HL-60 (cell line): ENCODE measurements at regions not wholly inside any gene's neighbourhood (a gene's known extent, or its start where the extent isn't known, plus 50 kb on each side); places are given as distances from the start of the nearest gene placed in this dataset.

Experiments
- GABPA ChIP-seq: IDR thresholded peaks from 2 replicates; pipeline ENCODE4 v1.6.1; 2012; ENCODE audit warnings: low read depth
- POLR2AphosphoS5 ChIP-seq: IDR thresholded peaks from 2 replicates; pipeline ENCODE4 v1.6.1; 2012; ENCODE audit warnings: low read depth
- SPI1 ChIP-seq: IDR thresholded peaks from 2 replicates; pipeline ENCODE4 v1.6.1; 2012; ENCODE audit warnings: low read depth, mild to moderate bottlenecking, borderline replicate concordance
- TF ChIP-seq, protein P1 (sequence below): IDR thresholded peaks from 2 replicates; pipeline ENCODE4 v1.6.1; 2012; ENCODE audit warnings: low read depth; ENCODE audit not compliant: insufficient replicate concordance
- TF ChIP-seq, protein P2 (sequence below): IDR thresholded peaks from one replicate; pipeline ENCODE4 v1.5.1; 2011; ENCODE audit warnings: low read length, control low read depth, inconsistent platforms; ENCODE audit not compliant: insufficient read depth

DNA sequence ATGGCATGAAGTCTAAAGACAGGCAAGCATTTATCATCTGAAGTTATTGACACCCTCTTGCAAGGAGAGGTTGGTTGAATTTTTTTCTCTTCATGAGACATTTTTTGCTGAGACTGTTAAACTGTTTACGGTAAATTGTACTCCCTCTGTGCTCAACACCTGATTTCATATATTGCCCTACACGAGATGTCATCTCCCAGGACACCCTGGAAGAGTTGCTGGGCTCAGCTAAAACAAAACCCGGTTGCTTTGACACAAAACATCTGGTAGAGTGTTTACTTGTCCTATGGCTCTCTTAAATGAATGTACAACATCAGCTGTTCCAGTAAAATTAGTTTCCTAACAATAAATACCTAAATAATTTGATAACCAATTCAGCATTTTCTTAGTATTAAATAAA lies 533.8 kb downstream of the SOCS6 start:
- TF ChIP-seq, protein P1, sequence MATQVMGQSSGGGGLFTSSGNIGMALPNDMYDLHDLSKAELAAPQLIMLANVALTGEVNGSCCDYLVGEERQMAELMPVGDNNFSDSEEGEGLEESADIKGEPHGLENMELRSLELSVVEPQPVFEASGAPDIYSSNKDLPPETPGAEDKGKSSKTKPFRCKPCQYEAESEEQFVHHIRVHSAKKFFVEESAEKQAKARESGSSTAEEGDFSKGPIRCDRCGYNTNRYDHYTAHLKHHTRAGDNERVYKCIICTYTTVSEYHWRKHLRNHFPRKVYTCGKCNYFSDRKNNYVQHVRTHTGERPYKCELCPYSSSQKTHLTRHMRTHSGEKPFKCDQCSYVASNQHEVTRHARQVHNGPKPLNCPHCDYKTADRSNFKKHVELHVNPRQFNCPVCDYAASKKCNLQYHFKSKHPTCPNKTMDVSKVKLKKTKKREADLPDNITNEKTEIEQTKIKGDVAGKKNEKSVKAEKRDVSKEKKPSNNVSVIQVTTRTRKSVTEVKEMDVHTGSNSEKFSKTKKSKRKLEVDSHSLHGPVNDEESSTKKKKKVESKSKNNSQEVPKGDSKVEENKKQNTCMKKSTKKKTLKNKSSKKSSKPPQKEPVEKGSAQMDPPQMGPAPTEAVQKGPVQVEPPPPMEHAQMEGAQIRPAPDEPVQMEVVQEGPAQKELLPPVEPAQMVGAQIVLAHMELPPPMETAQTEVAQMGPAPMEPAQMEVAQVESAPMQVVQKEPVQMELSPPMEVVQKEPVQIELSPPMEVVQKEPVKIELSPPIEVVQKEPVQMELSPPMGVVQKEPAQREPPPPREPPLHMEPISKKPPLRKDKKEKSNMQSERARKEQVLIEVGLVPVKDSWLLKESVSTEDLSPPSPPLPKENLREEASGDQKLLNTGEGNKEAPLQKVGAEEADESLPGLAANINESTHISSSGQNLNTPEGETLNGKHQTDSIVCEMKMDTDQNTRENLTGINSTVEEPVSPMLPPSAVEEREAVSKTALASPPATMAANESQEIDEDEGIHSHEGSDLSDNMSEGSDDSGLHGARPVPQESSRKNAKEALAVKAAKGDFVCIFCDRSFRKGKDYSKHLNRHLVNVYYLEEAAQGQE, result no peak
- TF ChIP-seq, protein P2, sequence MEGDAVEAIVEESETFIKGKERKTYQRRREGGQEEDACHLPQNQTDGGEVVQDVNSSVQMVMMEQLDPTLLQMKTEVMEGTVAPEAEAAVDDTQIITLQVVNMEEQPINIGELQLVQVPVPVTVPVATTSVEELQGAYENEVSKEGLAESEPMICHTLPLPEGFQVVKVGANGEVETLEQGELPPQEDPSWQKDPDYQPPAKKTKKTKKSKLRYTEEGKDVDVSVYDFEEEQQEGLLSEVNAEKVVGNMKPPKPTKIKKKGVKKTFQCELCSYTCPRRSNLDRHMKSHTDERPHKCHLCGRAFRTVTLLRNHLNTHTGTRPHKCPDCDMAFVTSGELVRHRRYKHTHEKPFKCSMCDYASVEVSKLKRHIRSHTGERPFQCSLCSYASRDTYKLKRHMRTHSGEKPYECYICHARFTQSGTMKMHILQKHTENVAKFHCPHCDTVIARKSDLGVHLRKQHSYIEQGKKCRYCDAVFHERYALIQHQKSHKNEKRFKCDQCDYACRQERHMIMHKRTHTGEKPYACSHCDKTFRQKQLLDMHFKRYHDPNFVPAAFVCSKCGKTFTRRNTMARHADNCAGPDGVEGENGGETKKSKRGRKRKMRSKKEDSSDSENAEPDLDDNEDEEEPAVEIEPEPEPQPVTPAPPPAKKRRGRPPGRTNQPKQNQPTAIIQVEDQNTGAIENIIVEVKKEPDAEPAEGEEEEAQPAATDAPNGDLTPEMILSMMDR, result no peak
- TF ChIP-seq SPI1, result no peak
- no peak for TF ChIP-seq GABPA
- no peak for TF ChIP-seq POLR2AphosphoS5
